Liver (tissue), 8 donors: ENCODE measurements at regions not wholly inside any gene's neighbourhood (a gene's known extent, or its start where the extent isn't known, plus 50 kb on each side); places are given as distances from the start of the nearest gene placed in this dataset.

Source experiments
- DNase-seq: peaks from one replicate; pipeline ENCODE4 v3.0.0-alpha.2; 2017; ENCODE audit warnings: low spot score
- H3K27ac ChIP-seq, 2 donors: one replicate each; pipeline ENCODE4 v1.7.0; 2013; ENCODE audit warnings: inconsistent platforms in 2 of 2, low read length in 2 of 2, control low read depth in 1 of 2, low read depth in 1 of 2, mild to moderate bottlenecking in 1 of 2
- H3K27me3 ChIP-seq, 4 donors: one replicate each; pipeline versions ENCODE4 v1.6.1 to v1.7.0; 2013; ENCODE audit warnings: low read length in 3 of 4, inconsistent platforms in 1 of 4, mild to moderate bottlenecking in 1 of 4, moderate library complexity in 1 of 4; ENCODE audit not compliant: control insufficient read depth in 4 of 4, insufficient read depth in 4 of 4
- H3K36me3 ChIP-seq, 4 donors: one replicate each; pipeline versions ENCODE4 v1.6.1 to v1.7.0; 2013; ENCODE audit warnings: low read length in 3 of 4, mild to moderate bottlenecking in 3 of 4, low read depth in 1 of 4, moderate library complexity in 1 of 4; ENCODE audit not compliant: control insufficient read depth in 4 of 4, insufficient read depth in 3 of 4
- H3K4me1 ChIP-seq, 4 donors: one replicate each; pipeline versions ENCODE4 v1.6.1 to v1.7.0; 2013; ENCODE audit warnings: low read length in 3 of 4, mild to moderate bottlenecking in 3 of 4, moderate library complexity in 1 of 4; ENCODE audit not compliant: control insufficient read depth in 4 of 4, insufficient read depth in 4 of 4
- H3K4me3 ChIP-seq, 3 donors: one replicate each; pipeline versions ENCODE4 v1.6.1 to v1.7.0; 2013; ENCODE audit warnings: low read length in 3 of 3, control low read depth in 1 of 3, low read depth in 1 of 3, mild to moderate bottlenecking in 1 of 3
- H3K9ac ChIP-seq, 2 donors: one replicate each; pipeline ENCODE4 v1.7.0; 2013; ENCODE audit warnings: low read length in 2 of 2, mild to moderate bottlenecking in 2 of 2, moderate library complexity in 2 of 2, control low read depth in 1 of 2, low read depth in 1 of 2
- H3K9me3 ChIP-seq, 4 donors: one replicate each; pipeline versions ENCODE4 v1.6.1 to v1.7.0; 2013; ENCODE audit warnings: low read length in 3 of 4; ENCODE audit not compliant: control insufficient read depth in 4 of 4
- ATF3 ChIP-seq: IDR thresholded peaks from 2 replicates; pipeline ENCODE4 v1.6.1; 2016; ENCODE audit warnings: antibody characterized with exemption
- EGR1 ChIP-seq, 2 donors: IDR thresholded peaks; 2 replicates each; pipeline ENCODE4 v1.6.1; 2016 to 2018; ENCODE audit warnings: antibody characterized with exemption in 2 of 2, low read depth in 2 of 2
- FOXA1 ChIP-seq: IDR thresholded peaks from 2 replicates; pipeline ENCODE4 v1.6.1; 2016; ENCODE audit warnings: antibody characterized with exemption
- FOXA2 ChIP-seq: IDR thresholded peaks from 2 replicates; pipeline ENCODE4 v1.6.1; 2016; ENCODE audit warnings: antibody characterized with exemption
- GABPA ChIP-seq, 2 donors: IDR thresholded peaks in 1 of 2; conservative IDR thresholded peaks in 1 of 2; 2 replicates each; pipeline ENCODE4 v1.6.1; 2016; ENCODE audit warnings: antibody characterized with exemption in 2 of 2, mild to moderate bottlenecking in 1 of 2, moderate library complexity in 1 of 2
- HNF4A ChIP-seq, 2 donors: conservative IDR thresholded peaks; 2 replicates each; pipeline ENCODE4 v1.6.1; 2016; ENCODE audit warnings: antibody characterized with exemption in 2 of 2, mild to moderate bottlenecking in 2 of 2
- HNF4G ChIP-seq: IDR thresholded peaks from 2 replicates; pipeline ENCODE4 v1.6.1; 2016; ENCODE audit warnings: antibody characterized with exemption
- JUND ChIP-seq, 2 donors: IDR thresholded peaks; 2 replicates each; pipeline ENCODE4 v1.6.1; 2016; ENCODE audit warnings: antibody characterized with exemption in 2 of 2
- MAX ChIP-seq: IDR thresholded peaks from 2 replicates; pipeline ENCODE4 v1.6.1; 2016; ENCODE audit warnings: antibody characterized with exemption
- NR2F2 ChIP-seq: IDR thresholded peaks from 2 replicates; pipeline ENCODE4 v1.6.1; 2016; ENCODE audit warnings: antibody characterized with exemption
- RAD21 ChIP-seq, 2 donors: IDR thresholded peaks; 2 replicates each; pipeline ENCODE4 v1.6.1; 2016; ENCODE audit warnings: antibody characterized with exemption in 2 of 2, mild to moderate bottlenecking in 2 of 2
- REST ChIP-seq: IDR thresholded peaks from 2 replicates; pipeline ENCODE4 v1.6.1; 2016; ENCODE audit warnings: antibody characterized with exemption, mild to moderate bottlenecking
- RXRA ChIP-seq, 2 donors: IDR thresholded peaks; 2 replicates each; pipeline ENCODE4 v1.6.1; 2017 to 2018; ENCODE audit warnings: antibody characterized with exemption in 2 of 2, mild to moderate bottlenecking in 1 of 2
- SP1 ChIP-seq: IDR thresholded peaks from 2 replicates; pipeline ENCODE4 v1.6.1; 2018; ENCODE audit warnings: antibody characterized with exemption, mild to moderate bottlenecking
- TAF1 ChIP-seq: conservative IDR thresholded peaks from 2 replicates; pipeline ENCODE4 v1.6.1; 2016; ENCODE audit warnings: antibody characterized with exemption, mild to moderate bottlenecking
- YY1 ChIP-seq: IDR thresholded peaks from 2 replicates; pipeline ENCODE4 v1.6.1; 2016; ENCODE audit warnings: antibody characterized with exemption, mild to moderate bottlenecking
- WGBS: extraction: QIAGEN DNeasy Blood & Tissue Kit; methylation state at CpG from one replicate; pipeline ENCODE4 v1.1.7; 2013; 5-methylcytosine and 5-hydroxymethylcytosine counted together
- TF ChIP-seq, protein P1 (sequence below): IDR thresholded peaks from 2 replicates; pipeline ENCODE4 v1.6.1; 2016; ENCODE audit warnings: antibody characterized with exemption
- TF ChIP-seq, protein P2 (sequence below): fragments of 150-350 bp; IDR thresholded peaks from 2 replicates; pipeline ENCODE4 v1.5.1; 2017; ENCODE audit warnings: improper control_type of control experiment, low read depth, low read length; ENCODE audit not compliant: missing input control
- donor health status: healthy.
- donor health status: healthy.
- donor health status: healthy.
- donor health status: healthy.
- donor health status: healthy.

DNA sequence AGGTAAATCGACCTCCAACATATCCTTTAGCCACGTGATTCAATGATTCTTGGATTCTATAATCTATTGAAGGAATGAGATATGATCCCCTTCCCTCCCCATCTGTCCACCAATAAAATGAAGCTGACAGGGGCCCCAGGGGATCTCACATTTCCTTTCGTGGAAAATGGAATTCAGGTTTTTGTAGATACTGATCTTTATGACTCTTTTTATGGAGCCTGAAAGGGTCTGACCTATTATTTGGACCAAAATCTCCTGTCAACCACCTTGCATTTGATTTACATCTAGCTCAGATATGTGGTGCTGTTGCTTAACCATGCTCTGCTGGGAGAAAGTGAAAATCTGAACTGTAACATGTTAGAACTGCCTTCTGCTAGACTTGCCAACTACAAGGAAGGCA, 234.0 kb upstream of the CXCL12 start:
- WGBS: 54% methylated on average over 3 of the region's 3 CpGs
- Histone ChIP-seq H3K27ac (no peak overlapping the region), H3K36me3 (no peaks in the 10 kb centered on the region), H3K9ac (no peak overlapping the region), H3K27me3 (no peaks in the 10 kb centered on the region), H3K4me3 (no peak overlapping the region), H3K9me3 (no peaks in the 10 kb centered on the region), H3K4me1 (no peaks in the 10 kb centered on the region)
- DNase-seq: no peak
- TF ChIP-seq, protein P1, sequence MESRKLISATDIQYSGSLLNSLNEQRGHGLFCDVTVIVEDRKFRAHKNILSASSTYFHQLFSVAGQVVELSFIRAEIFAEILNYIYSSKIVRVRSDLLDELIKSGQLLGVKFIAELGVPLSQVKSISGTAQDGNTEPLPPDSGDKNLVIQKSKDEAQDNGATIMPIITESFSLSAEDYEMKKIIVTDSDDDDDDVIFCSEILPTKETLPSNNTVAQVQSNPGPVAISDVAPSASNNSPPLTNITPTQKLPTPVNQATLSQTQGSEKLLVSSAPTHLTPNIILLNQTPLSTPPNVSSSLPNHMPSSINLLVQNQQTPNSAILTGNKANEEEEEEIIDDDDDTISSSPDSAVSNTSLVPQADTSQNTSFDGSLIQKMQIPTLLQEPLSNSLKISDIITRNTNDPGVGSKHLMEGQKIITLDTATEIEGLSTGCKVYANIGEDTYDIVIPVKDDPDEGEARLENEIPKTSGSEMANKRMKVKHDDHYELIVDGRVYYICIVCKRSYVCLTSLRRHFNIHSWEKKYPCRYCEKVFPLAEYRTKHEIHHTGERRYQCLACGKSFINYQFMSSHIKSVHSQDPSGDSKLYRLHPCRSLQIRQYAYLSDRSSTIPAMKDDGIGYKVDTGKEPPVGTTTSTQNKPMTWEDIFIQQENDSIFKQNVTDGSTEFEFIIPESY: no peak

GRCh38 chr10:44619521-44619920, 234.6 kb upstream of the CXCL12 start:
- Histone ChIP-seq H3K9ac (no peak overlapping the region), H3K27ac (no peak overlapping the region), H3K4me3 (no peak overlapping the region), H3K4me1 (no peaks in the 10 kb centered on the region), H3K36me3 (no peaks in the 10 kb centered on the region), H3K9me3 (no peaks in the 10 kb centered on the region), H3K27me3 (no peaks in the 10 kb centered on the region)
- DNase-seq: no peak
- no peak for TF ChIP-seq NR2F2
- no peak for TF ChIP-seq HNF4G
- WGBS: 0% methylated on average over 1 of the region's 1 CpG

- no peak overlapping the region for H3K27ac ChIP-seq
- no peak overlapping the region for H3K4me3 ChIP-seq
- 47% methylated on average over 3 of the region's 3 CpGs for WGBS
- no peak for DNase-seq
- no peaks in the 10 kb centered on the region for H3K4me1 ChIP-seq
- TF ChIP-seq, protein P1: no peak
- no peak for TF ChIP-seq RAD21 (IDR thresholded peaks at IDR 0.05)
- TF ChIP-seq HNF4G: no peak
- TF ChIP-seq FOXA2: no peak
- no peak for TF ChIP-seq HNF4A (conservative IDR thresholded peaks at IDR 0.05)
- no peak for TF ChIP-seq TAF1
- TF ChIP-seq REST: no peak
- no peak for TF ChIP-seq SP1
- TF ChIP-seq NR2F2: no peak
- no peak for TF ChIP-seq YY1
- no peak for TF ChIP-seq GABPA (IDR thresholded peaks at IDR 0.05 in 1 of 2, conservative IDR thresholded peaks at IDR 0.05 in 1 of 2)
- no peak for TF ChIP-seq RXRA (IDR thresholded peaks at IDR 0.05)
- no peak for TF ChIP-seq ATF3
- TF ChIP-seq JUND (IDR thresholded peaks at IDR 0.05): no peak
- TF ChIP-seq MAX: no peak
- TF ChIP-seq FOXA1: no peak
- no peak for TF ChIP-seq EGR1 (IDR thresholded peaks at IDR 0.05; ENCODE audit: low read depth in 2 of 2)
- TF ChIP-seq, protein P2, sequence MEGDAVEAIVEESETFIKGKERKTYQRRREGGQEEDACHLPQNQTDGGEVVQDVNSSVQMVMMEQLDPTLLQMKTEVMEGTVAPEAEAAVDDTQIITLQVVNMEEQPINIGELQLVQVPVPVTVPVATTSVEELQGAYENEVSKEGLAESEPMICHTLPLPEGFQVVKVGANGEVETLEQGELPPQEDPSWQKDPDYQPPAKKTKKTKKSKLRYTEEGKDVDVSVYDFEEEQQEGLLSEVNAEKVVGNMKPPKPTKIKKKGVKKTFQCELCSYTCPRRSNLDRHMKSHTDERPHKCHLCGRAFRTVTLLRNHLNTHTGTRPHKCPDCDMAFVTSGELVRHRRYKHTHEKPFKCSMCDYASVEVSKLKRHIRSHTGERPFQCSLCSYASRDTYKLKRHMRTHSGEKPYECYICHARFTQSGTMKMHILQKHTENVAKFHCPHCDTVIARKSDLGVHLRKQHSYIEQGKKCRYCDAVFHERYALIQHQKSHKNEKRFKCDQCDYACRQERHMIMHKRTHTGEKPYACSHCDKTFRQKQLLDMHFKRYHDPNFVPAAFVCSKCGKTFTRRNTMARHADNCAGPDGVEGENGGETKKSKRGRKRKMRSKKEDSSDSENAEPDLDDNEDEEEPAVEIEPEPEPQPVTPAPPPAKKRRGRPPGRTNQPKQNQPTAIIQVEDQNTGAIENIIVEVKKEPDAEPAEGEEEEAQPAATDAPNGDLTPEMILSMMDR: no peak
- no peaks in the 10 kb centered on the region for H3K9me3 ChIP-seq
- no peak overlapping the region for H3K9ac ChIP-seq
- H3K36me3 ChIP-seq: no peaks in the 10 kb centered on the region
- no peaks in the 10 kb centered on the region for H3K27me3 ChIP-seq
These were observed 235.1 kb upstream of the CXCL12 start for GRCh38 chr10:44619975-44620374.
